ENCODE measurements at regions not wholly inside any gene's neighbourhood (a gene's known extent, or its start where the extent isn't known, plus 50 kb on each side); places are given as distances from the start of the nearest gene placed in this dataset.

GRCh38 chrX:39465467-39465866 is 632.3 kb downstream of the BCOR start:
- no peak for DNase-seq (ENCODE audit: low read depth in 2 of 2)
- no peak overlapping the region for H3K4me3 ChIP-seq (replicated peaks in 1 of 2; ENCODE audit: low read depth in 2 of 2, low read length in 2 of 2)
- no peak for TF ChIP-seq CTCF (IDR thresholded peaks at IDR 0.05; ENCODE audit: low read depth, low read length)

- TF ChIP-seq CTCF (IDR thresholded peaks at IDR 0.05; ENCODE audit: low read depth, low read length): no peak
- no peak overlapping the region for H3K4me3 ChIP-seq (replicated peaks in 1 of 2; ENCODE audit: low read depth in 2 of 2, low read length in 2 of 2)
- no peak for DNase-seq (ENCODE audit: low read depth in 2 of 2)
Measured at GRCh38 chrX:39465906-39466305, 631.9 kb downstream of the BCOR start.

- no peak for TF ChIP-seq CTCF (IDR thresholded peaks at IDR 0.05; ENCODE audit: low read depth, low read length)
- DNase-seq (ENCODE audit: low read depth in 2 of 2): no peak
- H3K4me3 ChIP-seq (replicated peaks in 1 of 2; ENCODE audit: low read depth in 2 of 2, low read length in 2 of 2): no peak overlapping the region
Measured at GRCh38 chrX:39469126-39469525, 628.6 kb downstream of the BCOR start.

GRCh38 chrX:39470588-39471407 is 627.0 kb downstream of the BCOR start:
- no peak for TF ChIP-seq CTCF (IDR thresholded peaks at IDR 0.05; ENCODE audit: low read depth, low read length)
- peak; percentile 16 to 72 for DNase-seq (ENCODE audit: low read depth in 2 of 2)
- no peak overlapping the region for H3K4me3 ChIP-seq (replicated peaks in 1 of 2; ENCODE audit: low read depth in 2 of 2, low read length in 2 of 2)

- H3K4me3 ChIP-seq (replicated peaks in 1 of 2; ENCODE audit: low read depth in 2 of 2, low read length in 2 of 2): no peak overlapping the region
- DNase-seq (ENCODE audit: low read depth in 2 of 2): no peak
- no peak for TF ChIP-seq CTCF (IDR thresholded peaks at IDR 0.05; ENCODE audit: low read depth, low read length)
Measured at GRCh38 chrX:39472161-39472560, 625.6 kb downstream of the BCOR start.

- no peak for DNase-seq (ENCODE audit: low read depth in 2 of 2)
- no peak for TF ChIP-seq CTCF (IDR thresholded peaks at IDR 0.05; ENCODE audit: low read depth, low read length)
- H3K4me3 ChIP-seq (replicated peaks in 1 of 2; ENCODE audit: low read depth in 2 of 2, low read length in 2 of 2): no peak overlapping the region
Measured at GRCh38 chrX:39473812-39474211, 623.9 kb downstream of the BCOR start.

GRCh38 chrX:39475372-39475771 is 622.4 kb downstream of the BCOR start:
- H3K4me3 ChIP-seq (replicated peaks in 1 of 2; ENCODE audit: low read depth in 2 of 2, low read length in 2 of 2): no peak overlapping the region
- DNase-seq (ENCODE audit: low read depth in 2 of 2): no peak
- no peak for TF ChIP-seq CTCF (IDR thresholded peaks at IDR 0.05; ENCODE audit: low read depth, low read length)

Measured in cardiac fibroblast (primary cell).